C4-2B (cell line): ENCODE measurements at regions not wholly inside any gene's neighbourhood (a gene's known extent, or its start where the extent isn't known, plus 50 kb on each side); places are given as distances from the start of the nearest gene placed in this dataset.

ENCODE experiments used
- ZFX ChIP-seq: fragments of 450-650 bp; IDR thresholded peaks from 2 replicates; pipeline ENCODE4 v1.6.1; 2017
- TF ChIP-seq, protein P1 (sequence below): fragments of 450-650 bp; conservative IDR thresholded peaks from 2 replicates; pipeline ENCODE4 v1.5.1; 2017; ENCODE audit warnings: mild to moderate bottlenecking

DNA sequence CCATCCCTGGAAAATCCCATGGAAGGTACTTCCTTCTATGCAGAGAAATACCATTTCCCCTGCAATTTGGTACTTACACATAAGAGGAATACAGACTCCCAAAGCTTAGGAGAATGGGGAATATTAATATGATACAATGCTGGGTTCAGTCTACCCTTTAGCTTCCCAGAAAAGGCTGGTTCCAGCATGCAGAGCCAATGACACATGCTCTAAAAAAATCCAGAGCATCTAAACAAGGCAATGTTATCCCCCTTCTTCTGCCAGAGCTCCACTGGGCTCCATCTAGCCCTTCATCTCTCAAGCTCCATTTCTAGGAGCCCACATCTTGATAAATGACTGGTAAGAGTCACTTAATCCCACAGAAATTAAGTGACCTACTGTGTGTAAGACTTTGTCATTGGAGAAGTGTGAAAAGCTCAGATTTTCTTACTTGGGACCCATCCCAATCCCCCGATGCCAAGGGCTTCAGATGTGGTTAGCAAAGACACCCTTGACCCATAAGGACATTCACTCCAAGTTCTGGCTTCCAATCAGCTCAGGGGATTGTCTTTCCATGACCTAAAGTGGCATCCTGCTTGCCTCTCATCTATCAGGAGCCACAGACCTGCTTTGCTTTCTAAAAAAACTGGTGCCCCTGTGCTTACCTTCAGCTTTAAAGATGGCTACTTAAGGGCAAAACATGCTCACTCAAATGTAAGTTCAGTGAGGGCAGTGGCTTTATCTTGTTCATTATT, 137.5 kb downstream of the UNC5CL start:
- TF ChIP-seq, protein P1, sequence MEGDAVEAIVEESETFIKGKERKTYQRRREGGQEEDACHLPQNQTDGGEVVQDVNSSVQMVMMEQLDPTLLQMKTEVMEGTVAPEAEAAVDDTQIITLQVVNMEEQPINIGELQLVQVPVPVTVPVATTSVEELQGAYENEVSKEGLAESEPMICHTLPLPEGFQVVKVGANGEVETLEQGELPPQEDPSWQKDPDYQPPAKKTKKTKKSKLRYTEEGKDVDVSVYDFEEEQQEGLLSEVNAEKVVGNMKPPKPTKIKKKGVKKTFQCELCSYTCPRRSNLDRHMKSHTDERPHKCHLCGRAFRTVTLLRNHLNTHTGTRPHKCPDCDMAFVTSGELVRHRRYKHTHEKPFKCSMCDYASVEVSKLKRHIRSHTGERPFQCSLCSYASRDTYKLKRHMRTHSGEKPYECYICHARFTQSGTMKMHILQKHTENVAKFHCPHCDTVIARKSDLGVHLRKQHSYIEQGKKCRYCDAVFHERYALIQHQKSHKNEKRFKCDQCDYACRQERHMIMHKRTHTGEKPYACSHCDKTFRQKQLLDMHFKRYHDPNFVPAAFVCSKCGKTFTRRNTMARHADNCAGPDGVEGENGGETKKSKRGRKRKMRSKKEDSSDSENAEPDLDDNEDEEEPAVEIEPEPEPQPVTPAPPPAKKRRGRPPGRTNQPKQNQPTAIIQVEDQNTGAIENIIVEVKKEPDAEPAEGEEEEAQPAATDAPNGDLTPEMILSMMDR: no peak
- TF ChIP-seq ZFX: no peak
